HG03064 (cell line): ENCODE measurements at regions not wholly inside any gene's neighbourhood (a gene's known extent, or its start where the extent isn't known, plus 50 kb on each side); places are given as distances from the start of the nearest gene placed in this dataset.

ENCODE experiments used
- ATAC-seq: cut with Tn5 transposase; IDR thresholded peaks from one replicate; pipeline ENCODE4 v1.9.1; 2021; ENCODE audit warnings: low read depth; ENCODE audit not compliant: unreplicated experiment

GRCh38 chr14:56874375-56874774 is 64.1 kb upstream of the OTX2 start:
- no peak for ATAC-seq

- no peak for ATAC-seq
These were observed 60.1 kb upstream of the OTX2 start for GRCh38 chr14:56870336-56870735.

GRCh38 chr14:56868660-56869059 is 58.4 kb upstream of the OTX2 start:
- ATAC-seq, result no peak

- ATAC-seq, result no peak
These were observed 52.6 kb upstream of the OTX2 start for GRCh38 chr14:56862836-56863235.

- no peak for ATAC-seq
These were observed 50.2 kb upstream of the OTX2 start for GRCh38 chr14:56860441-56860840.
